Fibroblast of villous mesenchyme (primary cell): ENCODE measurements at regions not wholly inside any gene's neighbourhood (a gene's known extent, or its start where the extent isn't known, plus 50 kb on each side); places are given as distances from the start of the nearest gene placed in this dataset.

Experiments used
- DNase-seq: peaks from one replicate; pipeline ENCODE4 v3.0.0-alpha.2; 2010; ENCODE audit warnings: low read depth
- H3K4me3 ChIP-seq: 2 replicates; pipeline ENCODE4 v1.5.1; 2011; ENCODE audit warnings: low read depth, mild to moderate bottlenecking, low read length
- TF ChIP-seq, protein P1 (sequence below): IDR thresholded peaks from 2 replicates; pipeline ENCODE4 v1.5.1; 2012; ENCODE audit warnings: low read depth, mild to moderate bottlenecking, low read length; ENCODE audit not compliant: insufficient read depth

DNA sequence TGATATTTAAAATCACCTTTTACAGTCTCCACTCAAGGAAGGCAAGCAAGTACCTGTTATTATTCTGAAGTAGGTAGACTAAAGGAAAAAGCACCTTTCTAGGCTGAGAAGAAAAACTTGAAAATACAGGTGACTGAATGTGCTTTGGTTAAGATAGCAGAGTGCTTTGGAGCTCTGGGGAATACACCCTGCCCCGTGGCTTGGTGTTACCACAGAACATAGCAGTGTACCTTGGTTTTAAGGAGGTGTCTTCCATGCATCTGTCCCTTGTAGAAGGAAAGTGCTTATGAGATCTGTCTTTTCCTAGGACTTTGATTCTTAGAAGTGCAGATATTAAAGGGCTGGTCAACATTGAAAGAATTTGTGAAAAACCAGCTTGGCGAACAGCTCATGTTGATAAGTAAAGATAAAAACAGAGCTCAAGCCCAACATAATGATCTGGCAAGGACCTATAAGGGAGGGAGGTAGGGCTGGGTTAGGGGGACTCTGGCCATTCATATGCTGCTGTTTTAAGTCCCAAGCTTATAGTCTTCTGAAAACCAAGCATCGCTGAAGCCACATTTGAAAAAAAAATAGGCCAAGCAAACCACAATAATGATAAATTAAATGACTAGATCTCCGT, 66.8 kb downstream of the ZNF608 start:
- H3K4me3 ChIP-seq: no peak overlapping the region
- TF ChIP-seq, protein P1, sequence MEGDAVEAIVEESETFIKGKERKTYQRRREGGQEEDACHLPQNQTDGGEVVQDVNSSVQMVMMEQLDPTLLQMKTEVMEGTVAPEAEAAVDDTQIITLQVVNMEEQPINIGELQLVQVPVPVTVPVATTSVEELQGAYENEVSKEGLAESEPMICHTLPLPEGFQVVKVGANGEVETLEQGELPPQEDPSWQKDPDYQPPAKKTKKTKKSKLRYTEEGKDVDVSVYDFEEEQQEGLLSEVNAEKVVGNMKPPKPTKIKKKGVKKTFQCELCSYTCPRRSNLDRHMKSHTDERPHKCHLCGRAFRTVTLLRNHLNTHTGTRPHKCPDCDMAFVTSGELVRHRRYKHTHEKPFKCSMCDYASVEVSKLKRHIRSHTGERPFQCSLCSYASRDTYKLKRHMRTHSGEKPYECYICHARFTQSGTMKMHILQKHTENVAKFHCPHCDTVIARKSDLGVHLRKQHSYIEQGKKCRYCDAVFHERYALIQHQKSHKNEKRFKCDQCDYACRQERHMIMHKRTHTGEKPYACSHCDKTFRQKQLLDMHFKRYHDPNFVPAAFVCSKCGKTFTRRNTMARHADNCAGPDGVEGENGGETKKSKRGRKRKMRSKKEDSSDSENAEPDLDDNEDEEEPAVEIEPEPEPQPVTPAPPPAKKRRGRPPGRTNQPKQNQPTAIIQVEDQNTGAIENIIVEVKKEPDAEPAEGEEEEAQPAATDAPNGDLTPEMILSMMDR: no peak
- DNase-seq: no peak

DNA sequence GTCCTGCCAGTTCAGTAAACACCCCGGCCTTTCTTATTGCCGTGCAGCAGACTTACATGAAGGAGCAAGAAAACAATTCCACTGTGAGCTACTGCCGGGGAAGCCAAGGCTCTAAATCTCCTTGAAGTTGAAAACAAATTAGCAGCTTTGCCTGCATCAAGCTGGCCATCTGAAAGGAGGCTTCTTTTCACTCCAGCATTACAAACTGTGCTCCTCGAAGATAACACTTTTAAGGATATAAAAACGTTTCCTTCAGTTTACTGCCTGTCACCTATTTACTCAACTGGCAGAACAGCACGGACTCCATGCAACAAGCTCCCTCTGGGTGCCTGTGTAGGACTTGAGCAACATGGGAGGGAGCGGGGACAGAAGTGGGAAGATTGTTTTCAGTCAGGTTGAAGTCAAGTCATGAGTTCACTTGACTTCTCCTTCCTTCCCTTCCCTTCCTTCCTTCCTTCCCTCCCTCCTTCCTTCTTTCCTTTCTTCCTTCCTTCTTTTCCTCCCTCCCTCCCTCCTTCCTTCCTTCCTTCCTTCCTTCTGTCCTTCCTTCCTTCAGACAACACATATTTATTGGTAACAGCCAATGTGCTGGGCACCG, 67.4 kb downstream of the ZNF608 start:
- no peak overlapping the region for H3K4me3 ChIP-seq

DNA sequence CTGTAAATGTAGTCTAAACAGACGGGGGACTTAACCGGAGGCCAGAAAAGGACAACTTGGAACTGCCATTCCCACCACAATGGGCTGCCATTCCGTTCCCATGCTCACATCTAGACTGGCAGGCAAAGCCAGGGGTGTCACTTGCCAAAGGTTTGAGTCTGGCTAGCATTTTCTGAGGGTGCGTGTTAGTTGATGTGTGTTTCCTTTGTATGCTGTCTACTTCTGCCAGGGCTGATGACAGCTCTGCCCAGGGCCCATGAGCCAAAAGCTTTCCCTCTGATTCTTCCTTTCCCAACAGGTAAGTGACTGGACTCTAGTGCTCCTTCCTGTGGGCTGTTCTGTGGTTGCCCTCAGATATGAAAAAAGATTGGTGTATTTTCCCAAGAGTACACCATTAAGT, 68.0 kb downstream of the ZNF608 start:
- no peak overlapping the region for H3K4me3 ChIP-seq
- TF ChIP-seq, protein P1: peak; percentile 2
- no peak for DNase-seq

More for the DNA sequence above, 67.4 kb downstream of the ZNF608 start:
- TF ChIP-seq, protein P1: no peak
- no peak for DNase-seq

DNA sequence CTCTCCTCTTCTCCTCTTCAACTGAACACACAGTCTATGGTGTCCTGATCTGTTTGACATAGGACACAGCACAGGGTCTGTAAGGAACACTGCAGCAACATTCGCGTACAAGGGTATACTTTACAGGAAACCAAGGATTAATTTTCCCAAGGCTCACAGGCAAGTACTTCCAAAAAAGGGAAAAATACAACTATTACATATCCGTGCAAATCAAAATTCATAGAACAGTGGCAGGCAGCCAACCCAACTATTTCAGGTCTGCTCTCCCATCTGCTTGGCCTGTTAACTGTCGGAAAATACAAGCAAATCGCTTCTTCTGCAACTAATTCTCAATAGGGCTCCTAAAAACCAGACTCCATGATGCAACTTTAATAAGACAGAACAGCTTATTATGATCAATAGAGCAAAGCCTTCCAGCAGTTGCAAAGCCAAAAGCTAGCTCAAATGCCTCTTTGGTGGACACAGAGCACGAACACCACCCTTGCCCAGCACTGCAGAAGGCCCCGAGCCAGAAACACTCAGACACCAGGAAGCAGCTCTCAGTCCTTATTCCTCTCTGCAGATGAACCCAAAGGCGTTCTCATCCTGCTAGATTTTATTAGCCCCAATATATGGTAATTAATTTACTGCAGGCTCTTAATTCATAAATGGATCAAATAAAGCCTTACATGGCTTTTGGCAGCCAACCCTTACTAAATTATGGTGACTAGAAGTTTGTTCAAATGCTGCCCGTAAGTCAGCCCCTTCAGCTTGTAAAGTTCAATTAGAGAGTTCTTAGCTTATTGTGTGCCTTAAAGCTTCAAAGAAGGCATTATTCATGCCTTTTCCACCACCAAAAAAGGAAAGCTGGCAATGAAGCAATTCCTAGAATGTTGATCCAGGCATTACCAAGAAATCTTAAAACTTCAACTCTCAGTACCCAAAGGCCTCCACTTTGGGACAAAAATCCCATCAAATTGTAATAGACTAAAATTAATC, 68.8 kb downstream of the ZNF608 start:
- H3K4me3 ChIP-seq: no peak overlapping the region

DNA sequence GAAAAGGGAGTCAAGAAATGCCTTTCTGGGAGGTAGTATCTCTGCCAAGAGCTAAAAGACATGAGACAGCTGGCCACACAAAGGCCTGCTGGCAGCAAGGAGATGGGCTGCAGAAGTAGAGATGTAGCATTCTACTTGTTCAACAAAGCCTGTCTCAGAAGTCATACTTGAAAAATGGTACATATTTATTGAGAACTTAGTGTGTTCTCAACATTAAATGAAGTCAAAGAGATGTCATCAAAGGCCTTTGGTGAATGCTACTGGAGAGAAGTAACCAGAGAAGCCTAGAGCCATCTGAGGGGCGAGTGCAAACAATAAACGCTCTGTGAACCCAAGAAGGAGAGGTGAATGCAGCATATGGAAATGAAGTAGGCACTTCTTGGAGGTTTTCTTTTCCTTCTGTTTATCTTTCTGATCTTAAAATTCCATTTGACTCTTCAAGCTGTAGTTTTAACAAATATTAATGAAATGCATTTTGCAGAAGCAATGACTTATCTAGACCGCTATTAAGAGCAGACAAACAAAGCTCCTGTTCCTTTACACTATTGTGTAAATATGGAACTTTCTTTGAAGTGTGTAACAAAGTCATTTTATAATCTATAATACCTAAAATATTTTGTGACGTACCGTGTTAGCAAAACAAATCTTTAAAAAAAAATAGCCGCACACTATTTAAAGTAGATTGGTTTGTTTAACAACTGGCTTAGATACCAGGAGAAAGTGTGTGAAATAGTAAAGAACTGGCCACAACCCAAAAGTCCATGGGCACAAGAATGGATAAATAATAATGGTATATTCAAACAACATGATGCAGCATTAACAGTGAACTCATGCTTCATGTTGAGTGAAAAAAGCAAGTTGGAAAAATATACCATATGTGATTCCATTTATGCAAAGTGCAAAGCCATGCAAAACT, 70.2 kb downstream of the ZNF608 start:
- TF ChIP-seq, protein P1: no peak
- no peak for DNase-seq
- no peak overlapping the region for H3K4me3 ChIP-seq

More for the DNA sequence above, 68.8 kb downstream of the ZNF608 start:
- peak; percentile 69 for DNase-seq
- TF ChIP-seq, protein P1: no peak

DNA sequence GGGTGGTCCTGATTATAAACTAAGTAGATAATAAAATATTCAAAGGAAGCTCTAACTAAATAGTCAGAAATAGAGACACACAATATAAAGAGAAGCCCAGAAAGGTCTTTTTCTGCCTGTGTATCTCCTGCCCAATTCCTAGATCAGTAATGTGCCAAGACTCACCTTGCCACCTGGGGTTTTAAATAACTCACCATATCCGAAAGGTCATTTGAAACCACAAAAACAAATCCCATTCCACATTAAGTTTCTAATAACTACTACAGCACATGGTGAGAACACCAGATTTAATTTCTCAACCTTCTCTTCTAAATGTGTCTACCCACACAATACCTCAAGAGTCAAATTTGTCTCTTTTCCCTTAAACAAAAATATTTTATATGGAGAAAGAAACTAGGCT, 75.2 kb downstream of the ZNF608 start:
- TF ChIP-seq, protein P1: no peak
- DNase-seq: no peak
- no peak overlapping the region for H3K4me3 ChIP-seq
